ENCODE measurements at regions not wholly inside any gene's neighbourhood (a gene's known extent, or its start where the extent isn't known, plus 50 kb on each side); places are given as distances from the start of the nearest gene placed in this dataset.

DNA sequence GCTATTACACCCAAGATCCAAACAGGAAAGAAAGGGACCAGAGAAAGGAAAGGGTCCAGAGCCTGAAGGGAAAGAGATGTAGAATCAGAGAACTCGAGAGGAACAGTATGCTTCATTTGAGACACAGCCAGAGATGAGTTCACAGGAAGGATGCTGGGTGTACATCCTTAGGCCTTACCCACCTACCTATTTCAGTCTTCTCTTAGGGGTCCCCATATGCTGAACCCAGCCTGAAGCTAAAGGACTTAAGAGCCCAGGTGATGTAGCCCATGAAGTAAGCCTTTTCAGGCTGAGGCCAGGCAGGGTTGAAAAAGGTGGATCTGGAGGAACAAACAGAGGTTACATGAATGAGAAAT lies 338.0 kb upstream of the KCNH8 start:
- no peaks in the 10 kb centered on the region for H3K36me3 ChIP-seq (ENCODE audit: control insufficient read depth, insufficient read depth, low read length)
- no peak overlapping the region for H3K4me3 ChIP-seq (ENCODE audit: low read depth, low read length)
- H3K4me1 ChIP-seq: no peaks in the 10 kb centered on the region
- H3K9ac ChIP-seq: no peak overlapping the region
- no peak overlapping the region for H2AFZ ChIP-seq
- no peaks in the 10 kb centered on the region for H3K9me3 ChIP-seq (ENCODE audit: control insufficient read depth, low read length)
- no peak overlapping the region for H3K27ac ChIP-seq
- H3K4me2 ChIP-seq (ENCODE audit: low read length): no peak overlapping the region
- TF ChIP-seq, protein P1, sequence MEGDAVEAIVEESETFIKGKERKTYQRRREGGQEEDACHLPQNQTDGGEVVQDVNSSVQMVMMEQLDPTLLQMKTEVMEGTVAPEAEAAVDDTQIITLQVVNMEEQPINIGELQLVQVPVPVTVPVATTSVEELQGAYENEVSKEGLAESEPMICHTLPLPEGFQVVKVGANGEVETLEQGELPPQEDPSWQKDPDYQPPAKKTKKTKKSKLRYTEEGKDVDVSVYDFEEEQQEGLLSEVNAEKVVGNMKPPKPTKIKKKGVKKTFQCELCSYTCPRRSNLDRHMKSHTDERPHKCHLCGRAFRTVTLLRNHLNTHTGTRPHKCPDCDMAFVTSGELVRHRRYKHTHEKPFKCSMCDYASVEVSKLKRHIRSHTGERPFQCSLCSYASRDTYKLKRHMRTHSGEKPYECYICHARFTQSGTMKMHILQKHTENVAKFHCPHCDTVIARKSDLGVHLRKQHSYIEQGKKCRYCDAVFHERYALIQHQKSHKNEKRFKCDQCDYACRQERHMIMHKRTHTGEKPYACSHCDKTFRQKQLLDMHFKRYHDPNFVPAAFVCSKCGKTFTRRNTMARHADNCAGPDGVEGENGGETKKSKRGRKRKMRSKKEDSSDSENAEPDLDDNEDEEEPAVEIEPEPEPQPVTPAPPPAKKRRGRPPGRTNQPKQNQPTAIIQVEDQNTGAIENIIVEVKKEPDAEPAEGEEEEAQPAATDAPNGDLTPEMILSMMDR (IDR thresholded peaks at IDR 0.05): no peak
- H3K27me3 ChIP-seq (ENCODE audit: control insufficient read depth, insufficient read depth, low read length): no peaks in the 10 kb centered on the region
- H3K79me2 ChIP-seq: no peaks in the 10 kb centered on the region

DNA sequence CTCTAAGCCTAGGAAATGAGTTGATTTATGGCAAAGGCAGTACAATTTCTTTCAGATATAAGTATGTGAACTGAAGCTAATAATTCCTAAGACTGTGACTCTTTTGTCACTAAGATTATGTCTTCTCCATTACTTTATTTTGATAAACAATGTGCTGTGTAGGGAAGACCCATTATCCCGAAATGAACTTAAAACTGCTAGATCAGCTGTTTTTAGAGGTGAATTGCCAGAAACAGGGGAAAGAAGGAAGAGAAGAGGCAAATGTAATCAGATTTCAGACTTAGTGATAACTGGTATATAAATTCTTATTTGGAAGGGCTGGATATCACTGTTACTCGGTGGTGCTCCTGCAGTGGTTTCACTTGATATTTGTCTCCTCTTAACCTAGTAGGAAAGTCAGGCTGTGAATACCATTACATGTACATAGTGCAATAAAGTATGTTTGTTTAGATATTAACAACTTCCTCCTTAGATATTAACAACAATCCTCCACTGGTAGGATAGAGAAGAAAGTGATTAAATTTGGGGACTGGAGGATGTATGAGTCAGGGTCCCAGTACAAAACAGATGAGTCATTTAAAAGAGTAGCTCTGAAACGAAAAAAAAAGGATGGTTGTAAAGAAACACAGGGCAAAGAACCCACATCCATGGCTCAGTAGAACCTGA lies 338.5 kb upstream of the KCNH8 start:
- Histone ChIP-seq H3K79me2 (no peaks in the 10 kb centered on the region), H3K27me3 (ENCODE audit: control insufficient read depth, insufficient read depth, low read length) (no peaks in the 10 kb centered on the region), H3K36me3 (ENCODE audit: control insufficient read depth, insufficient read depth, low read length) (no peaks in the 10 kb centered on the region), H3K4me2 (ENCODE audit: low read length) (no peak overlapping the region), H3K9me3 (ENCODE audit: control insufficient read depth, low read length) (no peaks in the 10 kb centered on the region), H2AFZ (no peak overlapping the region), H3K27ac (no peak overlapping the region), H3K9ac (no peak overlapping the region), H3K4me3 (ENCODE audit: low read depth, low read length) (no peak overlapping the region), H3K4me1 (no peaks in the 10 kb centered on the region)
- TF ChIP-seq, protein P1 (IDR thresholded peaks at IDR 0.05): no peak

DNA sequence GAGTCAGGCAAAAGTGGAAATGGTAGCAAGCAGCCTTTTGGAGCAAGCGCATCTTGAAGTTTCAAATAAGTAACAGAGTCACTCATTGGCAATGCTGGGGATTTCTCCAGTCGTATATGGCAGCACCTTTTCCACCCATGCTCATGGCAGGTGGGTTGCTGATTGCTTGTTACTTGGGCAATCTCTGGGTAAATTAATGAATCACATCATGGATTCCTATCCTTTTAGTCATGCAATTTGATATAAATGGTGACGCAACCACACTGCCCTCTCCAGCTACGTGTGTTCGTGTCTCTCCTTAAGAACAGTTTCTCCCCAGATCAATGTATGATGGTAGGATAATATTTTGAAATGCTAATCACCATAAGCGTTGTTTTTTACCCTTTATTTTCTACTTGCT lies 339.9 kb upstream of the KCNH8 start:
- Histone ChIP-seq H3K79me2 (no peaks in the 10 kb centered on the region), H3K9ac (no peak overlapping the region)
- TF ChIP-seq, protein P1 (IDR thresholded peaks at IDR 0.05): no peak

DNA sequence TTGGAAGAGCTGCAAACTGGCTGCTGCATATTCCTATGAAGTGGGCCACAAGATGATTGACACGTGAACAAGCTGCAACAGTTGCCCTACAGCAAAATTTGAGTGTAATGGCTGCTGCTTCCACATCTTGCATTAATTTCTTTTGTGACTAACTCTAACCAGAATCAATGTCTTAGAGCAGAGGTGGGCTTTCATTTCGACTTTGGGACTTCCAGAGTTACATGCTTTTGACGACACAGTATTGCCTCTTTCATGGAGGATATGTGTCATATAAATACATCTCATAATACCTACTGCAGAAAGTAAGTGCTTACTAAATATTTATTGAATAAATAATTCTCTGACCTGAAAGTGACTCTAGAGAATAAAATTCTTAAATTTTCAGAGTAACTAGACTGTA lies 340.7 kb upstream of the KCNH8 start:
- H3K9ac ChIP-seq: no peak overlapping the region
- no peak overlapping the region for H3K4me3 ChIP-seq (ENCODE audit: low read depth, low read length)
- no peaks in the 10 kb centered on the region for H3K36me3 ChIP-seq (ENCODE audit: control insufficient read depth, insufficient read depth, low read length)
- no peaks in the 10 kb centered on the region for H3K79me2 ChIP-seq
- TF ChIP-seq, protein P1 (IDR thresholded peaks at IDR 0.05): no peak
- no peak overlapping the region for H2AFZ ChIP-seq
- H3K4me1 ChIP-seq: no peaks in the 10 kb centered on the region
- no peak overlapping the region for H3K27ac ChIP-seq
- no peaks in the 10 kb centered on the region for H3K9me3 ChIP-seq (ENCODE audit: control insufficient read depth, low read length)
- no peak overlapping the region for H3K4me2 ChIP-seq (ENCODE audit: low read length)
- no peaks in the 10 kb centered on the region for H3K27me3 ChIP-seq (ENCODE audit: control insufficient read depth, insufficient read depth, low read length)

More for the DNA sequence above, 339.9 kb upstream of the KCNH8 start:
- Histone ChIP-seq H3K9me3 (ENCODE audit: control insufficient read depth, low read length) (no peaks in the 10 kb centered on the region), H3K4me2 (ENCODE audit: low read length) (no peak overlapping the region), H3K27ac (no peak overlapping the region), H3K4me3 (ENCODE audit: low read depth, low read length) (no peak overlapping the region), H3K36me3 (ENCODE audit: control insufficient read depth, insufficient read depth, low read length) (no peaks in the 10 kb centered on the region), H3K27me3 (ENCODE audit: control insufficient read depth, insufficient read depth, low read length) (no peaks in the 10 kb centered on the region), H3K4me1 (no peaks in the 10 kb centered on the region), H2AFZ (no peak overlapping the region)

DNA sequence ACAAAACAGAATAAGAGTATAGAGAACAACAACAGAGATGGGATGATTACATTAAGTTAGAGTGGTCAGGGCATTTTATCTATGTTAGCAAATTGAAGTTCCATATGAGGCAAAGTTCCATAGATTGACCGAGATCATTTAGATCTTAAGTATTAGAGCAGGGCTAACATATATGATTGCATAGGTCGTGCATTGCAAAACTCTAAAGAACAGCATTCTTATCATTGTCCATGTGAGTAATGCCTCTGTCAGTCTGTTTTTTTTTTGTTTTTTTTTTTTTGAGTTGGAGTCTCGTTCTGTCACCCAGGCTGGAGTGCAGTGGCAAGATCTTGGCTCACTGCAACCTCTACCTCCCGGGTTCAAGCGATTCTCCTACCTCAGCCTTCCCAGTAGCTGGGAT lies 341.7 kb upstream of the KCNH8 start:
- Histone ChIP-seq H3K4me3 (ENCODE audit: low read depth, low read length) (no peak overlapping the region), H3K4me1 (no peaks in the 10 kb centered on the region), H3K79me2 (no peaks in the 10 kb centered on the region), H3K27ac (no peak overlapping the region), H3K9me3 (ENCODE audit: control insufficient read depth, low read length) (no peaks in the 10 kb centered on the region), H3K27me3 (ENCODE audit: control insufficient read depth, insufficient read depth, low read length) (no peaks in the 10 kb centered on the region), H3K4me2 (ENCODE audit: low read length) (no peak overlapping the region), H3K36me3 (ENCODE audit: control insufficient read depth, insufficient read depth, low read length) (no peaks in the 10 kb centered on the region), H3K9ac (no peak overlapping the region), H2AFZ (no peak overlapping the region)
- TF ChIP-seq, protein P1 (IDR thresholded peaks at IDR 0.05): no peak

Measured in parathyroid adenoma (tissue), 2 donors.